Adipose tissue (tissue), 3 donors: ENCODE measurements at regions not wholly inside any gene's neighbourhood (a gene's known extent, or its start where the extent isn't known, plus 50 kb on each side); places are given as distances from the start of the nearest gene placed in this dataset.

Experiments
- H3K27ac ChIP-seq: one replicate; pipeline ENCODE4 v1.5.1; 2013; ENCODE audit warnings: low read depth, low read length
- WGBS, 3 donors: extraction: QIAGEN DNeasy Blood & Tissue Kit; methylation state at CpG; one replicate each; pipeline ENCODE4 v1.1.7; 2013; 5-methylcytosine and 5-hydroxymethylcytosine counted together
- donor health status: healthy with polysubstance abuse.
- donor health status: Bipolar disorder and iron deficiency.
- donor health status: healthy.

- no peak overlapping the region for H3K27ac ChIP-seq
- 35 to 56% (median 49%) methylated on average over 1 of the region's 1 CpG for WGBS, 3 donors
Measured at GRCh38 chr3:28768439-28768838, 419.8 kb upstream of the AZI2 start.

- no peak overlapping the region for H3K27ac ChIP-seq
- WGBS, 3 donors = 74 to 84% (median 77%) methylated on average over 6 of the region's 6 CpGs
Measured at GRCh38 chr3:28777806-28778475, 429.3 kb upstream of the AZI2 start.

GRCh38 chr3:28780480-28780879 is 431.9 kb upstream of the AZI2 start:
- 15 to 66% (median 64%) methylated on average over 3 of the region's 3 CpGs for WGBS, 3 donors
- H3K27ac ChIP-seq = no peak overlapping the region

GRCh38 chr3:28781053-28781452 is 432.4 kb upstream of the AZI2 start:
- no peak overlapping the region for H3K27ac ChIP-seq

- H3K27ac ChIP-seq = no peak overlapping the region
- 69 to 90% (median 86%) methylated on average over 3 of the region's 3 CpGs for WGBS, 3 donors
Measured at GRCh38 chr3:28786446-28786845, 437.8 kb upstream of the AZI2 start.

- WGBS, 3 donors = 56 to 77% (median 67%) methylated on average over 1 of the region's 1 CpG
- H3K27ac ChIP-seq = no peak overlapping the region
Measured at GRCh38 chr3:28788571-28788970, 439.9 kb upstream of the AZI2 start.

GRCh38 chr3:28791713-28792255 is 443.2 kb upstream of the AZI2 start:
- WGBS, 3 donors = 62 to 73% (median 65%) methylated on average over 6 of the region's 6 CpGs
- H3K27ac ChIP-seq = no peak overlapping the region

GRCh38 chr3:28792604-28793003 is 444.0 kb upstream of the AZI2 start:
- no peak overlapping the region for H3K27ac ChIP-seq
- WGBS, 3 donors = 34 to 86% (median 79%) methylated on average over 2 of the region's 2 CpGs

- H3K27ac ChIP-seq = no peak overlapping the region
- WGBS, 3 donors = 84 to 93% (median 88%) methylated on average over 4 of the region's 4 CpGs
Measured at GRCh38 chr3:28799084-28799483, 450.5 kb upstream of the AZI2 start.

GRCh38 chr3:28800203-28800602 is 451.6 kb upstream of the AZI2 start:
- WGBS, 3 donors = 94 to 100% (median 96%) methylated on average over 1 of the region's 1 CpG
- H3K27ac ChIP-seq = no peak overlapping the region

- 70 to 75% (median 72%) methylated on average over 4 of the region's 4 CpGs for WGBS, 3 donors
- no peak overlapping the region for H3K27ac ChIP-seq
Measured at GRCh38 chr3:28808068-28808467, 459.4 kb upstream of the AZI2 start.

GRCh38 chr3:28816017-28816416 is 464.9 kb upstream of the RBMS3 start:
- no peak overlapping the region for H3K27ac ChIP-seq

- H3K27ac ChIP-seq = no peak overlapping the region
- 49 to 62% (median 55%) methylated on average over 1 of the region's 1 CpG for WGBS, 3 donors
Measured at GRCh38 chr3:28824316-28824715, 456.6 kb upstream of the RBMS3 start.

GRCh38 chr3:28826840-28827239 is 454.0 kb upstream of the RBMS3 start:
- no peak overlapping the region for H3K27ac ChIP-seq

GRCh38 chr3:28835249-28835648 is 445.6 kb upstream of the RBMS3 start:
- WGBS, 3 donors = 29 to 49% (median 48%) methylated on average over 2 of the region's 2 CpGs
- H3K27ac ChIP-seq = no peak overlapping the region

GRCh38 chr3:28835751-28836150 is 445.1 kb upstream of the RBMS3 start:
- WGBS, 3 donors = 25 to 52% (median 46%) methylated on average over 8 of the region's 8 CpGs
- H3K27ac ChIP-seq = no peak overlapping the region

- H3K27ac ChIP-seq = no peak overlapping the region
- 68 to 77% (median 73%) methylated on average over 2 of the region's 2 CpGs for WGBS, 3 donors
Measured at GRCh38 chr3:28836199-28836598, 444.7 kb upstream of the RBMS3 start.

GRCh38 chr3:28840976-28841376 is 439.9 kb upstream of the RBMS3 start:
- no peak overlapping the region for H3K27ac ChIP-seq
- 76 to 87% (median 82%) methylated on average over 1 of the region's 1 CpG for WGBS, 3 donors

GRCh38 chr3:28841441-28841840 is 439.4 kb upstream of the RBMS3 start:
- H3K27ac ChIP-seq = no peak overlapping the region
- 41 to 91% (median 70%) methylated on average over 2 of the region's 2 CpGs for WGBS, 3 donors

GRCh38 chr3:28844298-28845005 is 436.4 kb upstream of the RBMS3 start:
- H3K27ac ChIP-seq = no peak overlapping the region
- 81 to 90% (median 87%) methylated on average over 12 of the region's 12 CpGs for WGBS, 3 donors
